Right cardiac atrium (tissue), 5 donors: ENCODE measurements at regions not wholly inside any gene's neighbourhood (a gene's known extent, or its start where the extent isn't known, plus 50 kb on each side); places are given as distances from the start of the nearest gene placed in this dataset.

Experiments
- ATAC-seq, 2 donors: fragments of 200-7000 bp; cut with Tn5 transposase; one replicate each; pipeline versions ENCODE4 v1.8.0 to v1.9.1; 2020; ENCODE audit warnings: moderate library complexity in 2 of 2, mild to moderate bottlenecking in 1 of 2
- DNase-seq, 3 donors: peaks; one replicate each; pipeline ENCODE4 v3.0.0-alpha.2; 2020
- H3K27ac ChIP-seq: one replicate; pipeline ENCODE4 v1.5.1; 2013; ENCODE audit warnings: mild to moderate bottlenecking, low read length, control low read depth, moderate library complexity
- H3K27me3 ChIP-seq: one replicate; pipeline ENCODE4 v1.6.1; 2013; ENCODE audit not compliant: control insufficient read depth, insufficient read depth
- H3K4me1 ChIP-seq: one replicate; pipeline ENCODE4 v1.6.1; 2013; ENCODE audit warnings: low read length; ENCODE audit not compliant: control insufficient read depth, insufficient read depth
- H3K4me3 ChIP-seq: one replicate; pipeline ENCODE4 v1.5.1; 2013; ENCODE audit warnings: low read length, control low read depth
- H3K9me3 ChIP-seq: one replicate; pipeline ENCODE4 v1.6.1; 2013; ENCODE audit warnings: low read length; ENCODE audit not compliant: control insufficient read depth
- WGBS: extraction: QIAGEN DNeasy Blood & Tissue Kit; methylation state at CpG from one replicate; pipeline ENCODE4 v1.1.7; 2013; 5-methylcytosine and 5-hydroxymethylcytosine counted together
- intact Hi-C, 4 donors: fragments of 100-400 bp; cut with DNase I; formaldehyde crosslinking; loops; one replicate each; pipeline versions ENCODE4 v1.11.0 to v1.14.0; 2022 to 2023
- donor health status: healthy with polysubstance abuse.
- donor health status: DM: no; HTN: yes; CAD: no.
- donor health status: DM: no; HTN: no; CAD: no.
- donor health status: DM: no; HTN: yes; CAD: no; lungs with severe emphysema.
- donor health status: DM: yes; HTN: yes; CAD: no.

GRCh38 chr5:87717761-87718160, 305.0 kb upstream of the CCNH start:
- 74% methylated on average over 2 of the region's 2 CpGs for WGBS

GRCh38 chr5:87705876-87706275, 293.1 kb upstream of the CCNH start:
- WGBS = 89% methylated on average over 1 of the region's 1 CpG
- no peak for DNase-seq
- Histone ChIP-seq H3K9me3 (no peaks in the 10 kb centered on the region), H3K27ac (no peak overlapping the region), H3K27me3 (no peaks in the 10 kb centered on the region), H3K4me3 (no peak overlapping the region), H3K4me1 (no peaks in the 10 kb centered on the region)
- intact Hi-C loops = no loop called here
- no peak for ATAC-seq

More at GRCh38 chr5:87717761-87718160, 305.0 kb upstream of the CCNH start:
- DNase-seq = no peak
- intact Hi-C loops = no loop called here
- no peak for ATAC-seq
- Histone ChIP-seq H3K27ac (no peak overlapping the region), H3K27me3 (no peaks in the 10 kb centered on the region), H3K9me3 (peaks cover 1% of the 10 kb centered on the region), H3K4me1 (no peaks in the 10 kb centered on the region), H3K4me3 (no peak overlapping the region)

- intact Hi-C loops = no loop called here
Measured at GRCh38 chr5:87686975-87687374, 274.2 kb upstream of the CCNH start.

GRCh38 chr5:87686018-87686417, 273.3 kb upstream of the CCNH start:
- ATAC-seq = no peak
- no peaks in the 10 kb centered on the region for H3K4me1 ChIP-seq
- no peak for DNase-seq
- H3K27ac ChIP-seq = no peak overlapping the region
- intact Hi-C loops = no loop called here
- H3K9me3 ChIP-seq = no peaks in the 10 kb centered on the region
- no peak overlapping the region for H3K4me3 ChIP-seq
- H3K27me3 ChIP-seq = no peaks in the 10 kb centered on the region

More at GRCh38 chr5:87686975-87687374, 274.2 kb upstream of the CCNH start:
- no peak overlapping the region for H3K27ac ChIP-seq
- no peaks in the 10 kb centered on the region for H3K9me3 ChIP-seq
- no peak for DNase-seq
- H3K4me3 ChIP-seq = no peak overlapping the region
- no peak for ATAC-seq
- H3K27me3 ChIP-seq = no peaks in the 10 kb centered on the region
- no peaks in the 10 kb centered on the region for H3K4me1 ChIP-seq
- WGBS = 66% methylated on average over 1 of the region's 1 CpG

GRCh38 chr5:87674235-87674634, 261.5 kb upstream of the CCNH start:
- no peaks in the 10 kb centered on the region for H3K27me3 ChIP-seq
- no peaks in the 10 kb centered on the region for H3K4me1 ChIP-seq
- WGBS = 74% methylated on average over 2 of the region's 2 CpGs
- ATAC-seq (no peak), DNase-seq (no peak)
- H3K4me3 ChIP-seq = no peak overlapping the region
- no peaks in the 10 kb centered on the region for H3K9me3 ChIP-seq
- intact Hi-C loops = no loop called here
- no peak overlapping the region for H3K27ac ChIP-seq

GRCh38 chr5:87671146-87671545, 258.4 kb upstream of the CCNH start:
- intact Hi-C loops = no loop called here

GRCh38 chr5:87665166-87665565, 252.4 kb upstream of the CCNH start:
- intact Hi-C loops = no loop called here
- H3K9me3 ChIP-seq = no peaks in the 10 kb centered on the region
- H3K4me1 ChIP-seq = no peaks in the 10 kb centered on the region
- ATAC-seq (no peak), DNase-seq (no peak)
- H3K4me3 ChIP-seq = no peak overlapping the region
- H3K27me3 ChIP-seq = no peaks in the 10 kb centered on the region
- no peak overlapping the region for H3K27ac ChIP-seq
- 83% methylated on average over 1 of the region's 1 CpG for WGBS

More at GRCh38 chr5:87671146-87671545, 258.4 kb upstream of the CCNH start:
- Histone ChIP-seq H3K27ac (no peak overlapping the region), H3K4me3 (no peak overlapping the region), H3K27me3 (no peaks in the 10 kb centered on the region), H3K9me3 (no peaks in the 10 kb centered on the region), H3K4me1 (no peaks in the 10 kb centered on the region)
- no peak for DNase-seq
- no peak for ATAC-seq
- 74% methylated on average over 4 of the region's 4 CpGs for WGBS

- ATAC-seq = no peak
- 71% methylated on average over 2 of the region's 2 CpGs for WGBS
- Histone ChIP-seq H3K9me3 (no peaks in the 10 kb centered on the region), H3K27me3 (no peaks in the 10 kb centered on the region), H3K4me1 (no peaks in the 10 kb centered on the region), H3K27ac (no peak overlapping the region), H3K4me3 (no peak overlapping the region)
- intact Hi-C loops = no loop called here
- DNase-seq = no peak
Measured at GRCh38 chr5:87661784-87662566, 249.2 kb upstream of the CCNH start.

- Histone ChIP-seq H3K4me1 (no peaks in the 10 kb centered on the region), H3K4me3 (no peak overlapping the region), H3K27ac (no peak overlapping the region), H3K9me3 (no peaks in the 10 kb centered on the region), H3K27me3 (no peaks in the 10 kb centered on the region)
- DNase-seq (no peak), ATAC-seq (no peak)
- intact Hi-C loops = no loop called here
- 84% methylated on average over 2 of the region's 2 CpGs for WGBS
Measured at GRCh38 chr5:87653242-87653641, 240.5 kb upstream of the CCNH start.

GRCh38 chr5:87650284-87650683, 237.6 kb upstream of the CCNH start:
- H3K27me3 ChIP-seq = no peaks in the 10 kb centered on the region
- 62% methylated on average over 2 of the region's 2 CpGs for WGBS
- no peak for ATAC-seq
- H3K4me1 ChIP-seq = no peaks in the 10 kb centered on the region
- no peak overlapping the region for H3K27ac ChIP-seq
- no peak overlapping the region for H3K4me3 ChIP-seq
- DNase-seq = no peak
- H3K9me3 ChIP-seq = no peaks in the 10 kb centered on the region
- intact Hi-C loops = no loop called here

- no peak overlapping the region for H3K4me3 ChIP-seq
- ATAC-seq = no peak
- no peaks in the 10 kb centered on the region for H3K4me1 ChIP-seq
- no peak overlapping the region for H3K27ac ChIP-seq
- WGBS = 86% methylated on average over 4 of the region's 4 CpGs
- no peaks in the 10 kb centered on the region for H3K9me3 ChIP-seq
- no peak for DNase-seq
- intact Hi-C loops = no loop called here
- H3K27me3 ChIP-seq = no peaks in the 10 kb centered on the region
Measured at GRCh38 chr5:87649455-87649854, 236.7 kb upstream of the CCNH start.

- H3K4me1 ChIP-seq = no peaks in the 10 kb centered on the region
- no peak overlapping the region for H3K4me3 ChIP-seq
- ATAC-seq (no peak), DNase-seq (no peak)
- H3K27me3 ChIP-seq = no peaks in the 10 kb centered on the region
- no peaks in the 10 kb centered on the region for H3K9me3 ChIP-seq
- intact Hi-C loops = no loop called here
- no peak overlapping the region for H3K27ac ChIP-seq
- WGBS = 86% methylated on average over 3 of the region's 3 CpGs
Measured at GRCh38 chr5:87645224-87645623, 232.5 kb upstream of the CCNH start.
